GM19324 (cell line): ENCODE measurements at regions not wholly inside any gene's neighbourhood (a gene's known extent, or its start where the extent isn't known, plus 50 kb on each side); places are given as distances from the start of the nearest gene placed in this dataset.
A peak's percentile ranks its signal among the peaks of the same experiment; 100 is the strongest.
"Not testable (repeated sequence)": the region's sequence is repeated elsewhere in the genome, so short reads cannot be mapped to it uniquely, and the experiment has no call there.

Source experiments
- ATAC-seq: cut with Tn5 transposase; IDR thresholded peaks from one replicate; pipeline ENCODE4 v1.9.1; 2021; ENCODE audit warnings: mild to moderate bottlenecking, moderate library complexity; ENCODE audit not compliant: unreplicated experiment, low FRiP score

GRCh38 chr1:143785883-143786282 is 185.9 kb downstream of the FAM72C start:
- ATAC-seq = not testable (repeated sequence)

- ATAC-seq = not testable (repeated sequence)
These were observed 187.4 kb downstream of the FAM72C start for GRCh38 chr1:143784239-143784882.

GRCh38 chr1:143778178-143778577 is 193.6 kb downstream of the FAM72C start:
- ATAC-seq = not testable (repeated sequence)

- ATAC-seq = not testable (repeated sequence)
These were observed 207.0 kb downstream of the FAM72C start for GRCh38 chr1:143764831-143765230.

GRCh38 chr1:143760366-143760765 is 211.4 kb downstream of the FAM72C start:
- not testable (repeated sequence) for ATAC-seq

- not testable (repeated sequence) for ATAC-seq
These were observed 215.8 kb downstream of the FAM72C start for GRCh38 chr1:143755961-143756360.

GRCh38 chr1:143748906-143749305 is 222.9 kb downstream of the FAM72C start:
- no peak for ATAC-seq

GRCh38 chr1:143736562-143736961 is 235.2 kb downstream of the FAM72C start:
- ATAC-seq = no peak

GRCh38 chr1:143735764-143736461 is 235.9 kb downstream of the FAM72C start:
- ATAC-seq = no peak

GRCh38 chr1:143734261-143734660 is 237.5 kb downstream of the FAM72C start:
- not testable (repeated sequence) for ATAC-seq

- not testable (repeated sequence) for ATAC-seq
These were observed 240.9 kb downstream of the FAM72C start for GRCh38 chr1:143730890-143731289.

GRCh38 chr1:143729449-143730111 is 242.2 kb downstream of the FAM72C start:
- peak; percentile 72 for ATAC-seq

GRCh38 chr1:143728802-143729448 is 242.9 kb downstream of the FAM72C start:
- peak; percentile 98 for ATAC-seq

GRCh38 chr1:143727263-143727662 is 244.5 kb downstream of the FAM72C start:
- no peak for ATAC-seq

GRCh38 chr1:143721024-143721373 is 250.8 kb downstream of the FAM72C start:
- ATAC-seq = no peak

GRCh38 chr1:143720087-143721023 is 251.4 kb downstream of the FAM72C start:
- ATAC-seq = no peak

- ATAC-seq = no peak
These were observed 253.3 kb downstream of the FAM72C start for GRCh38 chr1:143718524-143718923.

- no peak for ATAC-seq
These were observed 253.8 kb downstream of the FAM72C start for GRCh38 chr1:143718021-143718420.

- ATAC-seq = no peak
These were observed 254.4 kb downstream of the FAM72C start for GRCh38 chr1:143717434-143717833.

- ATAC-seq = not testable (repeated sequence)
These were observed 256.9 kb downstream of the FAM72C start for GRCh38 chr1:143714913-143715312.
